Ecto neural progenitor cell (in vitro differentiated cells): ENCODE measurements at regions not wholly inside any gene's neighbourhood (a gene's known extent, or its start where the extent isn't known, plus 50 kb on each side); places are given as distances from the start of the nearest gene placed in this dataset.

ENCODE experiments used
- DNase-seq: peaks from one replicate; pipeline ENCODE4 v3.0.0-alpha.2; 2018; ENCODE audit warnings: low spot score

DNA sequence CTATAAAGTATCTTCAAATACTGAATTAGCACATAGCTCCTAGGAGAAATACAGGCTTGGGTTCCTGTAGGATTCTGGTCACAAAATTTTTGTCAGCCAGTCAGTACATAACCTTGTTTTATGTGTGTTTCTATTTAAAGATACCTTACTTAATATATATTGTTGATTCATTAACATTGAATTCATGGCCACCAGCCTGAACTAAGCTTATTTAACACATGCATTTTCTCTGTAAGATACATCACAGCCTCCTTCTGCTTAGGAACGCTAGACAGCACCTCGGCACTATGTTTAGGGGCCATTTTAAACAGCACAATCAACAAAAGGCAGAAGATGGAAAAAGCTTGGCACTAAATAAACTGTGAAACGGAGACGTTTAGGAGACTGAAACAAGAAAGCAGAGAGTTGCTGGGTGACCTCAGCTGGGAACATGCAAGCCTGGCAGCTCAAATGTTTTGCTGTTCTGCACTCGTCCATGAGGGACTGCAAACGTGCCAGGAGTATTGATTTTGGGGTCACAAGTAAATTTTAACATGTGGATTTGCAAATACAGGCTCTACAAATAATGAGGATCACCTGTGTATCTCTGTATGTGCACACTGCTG, 432.2 kb upstream of the TPM1 start:
- DNase-seq: no peak

- no peak for DNase-seq
Observed at GRCh38 chr15:62611002-62611401, 431.5 kb upstream of the TPM1 start.

DNA sequence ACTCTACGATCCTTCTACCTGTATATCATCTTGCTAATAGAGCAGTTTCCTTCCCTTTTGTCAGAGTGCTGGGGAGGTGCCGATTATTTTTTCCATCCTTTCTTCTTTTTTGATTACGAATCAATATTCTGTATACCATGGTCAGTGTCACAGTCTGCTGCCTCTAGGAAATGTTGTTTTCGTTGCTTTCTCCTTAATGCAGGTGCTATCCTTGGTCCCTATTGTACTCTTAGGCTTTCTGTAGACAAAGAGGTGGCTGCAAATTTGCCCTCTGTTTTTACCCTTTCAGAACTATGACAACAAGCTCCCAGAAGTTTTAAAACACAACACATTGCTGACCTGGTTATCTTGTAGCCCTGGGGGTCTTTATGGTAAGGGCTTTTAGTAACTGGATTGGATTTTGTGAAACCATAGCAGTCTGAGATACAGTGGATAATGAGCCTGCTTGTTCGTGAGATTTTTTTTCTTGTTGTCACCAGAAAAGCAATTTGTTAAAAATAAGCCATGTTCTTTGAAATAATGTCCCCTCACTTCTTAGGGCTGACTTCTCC, 430.3 kb upstream of the TPM1 start:
- DNase-seq: no peak

DNA sequence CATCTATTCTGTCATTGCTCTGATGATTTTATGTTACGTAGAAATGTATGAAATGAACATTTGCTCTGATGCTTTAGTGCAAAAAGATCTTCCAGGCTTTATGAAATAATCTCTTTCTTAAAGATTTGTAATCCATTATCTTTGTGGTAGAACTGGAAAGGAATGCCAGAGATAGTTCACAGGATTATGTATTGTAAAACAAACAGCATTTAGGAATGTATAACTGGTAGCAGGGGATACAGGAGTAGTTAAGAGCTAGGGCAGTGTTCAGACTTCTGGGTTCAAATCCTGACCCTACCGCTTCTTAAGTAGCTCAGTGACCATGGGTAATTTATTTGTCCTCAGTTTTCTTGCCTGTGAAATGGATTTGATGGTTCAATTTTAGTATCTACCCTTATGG, 429.8 kb upstream of the TPM1 start:
- DNase-seq: no peak

- no peak for DNase-seq
Observed at GRCh38 chr15:62616746-62617145, 425.8 kb upstream of the TPM1 start.

DNA sequence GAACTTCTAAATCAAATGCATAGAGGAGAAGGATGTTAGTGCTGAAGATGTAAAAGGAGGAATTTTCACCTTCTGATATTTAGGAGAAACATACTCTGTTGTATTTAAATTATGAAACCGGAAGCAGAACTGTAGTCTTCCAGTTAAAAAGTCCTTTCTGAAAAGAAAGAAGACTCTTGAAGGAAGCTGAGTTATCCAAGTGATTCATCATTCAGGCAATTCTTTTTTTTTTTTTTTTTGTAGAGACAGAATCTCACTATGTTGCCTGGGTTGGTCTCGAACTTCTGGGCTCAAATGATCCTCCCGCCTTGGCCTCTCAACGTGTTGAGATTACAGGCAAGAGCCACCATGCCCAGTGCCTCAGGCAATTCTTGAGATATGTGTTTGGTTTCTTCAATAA, 424.8 kb upstream of the TPM1 start:
- DNase-seq: no peak

GRCh38 chr15:62618432-62618831, 424.1 kb upstream of the TPM1 start:
- no peak for DNase-seq

DNA sequence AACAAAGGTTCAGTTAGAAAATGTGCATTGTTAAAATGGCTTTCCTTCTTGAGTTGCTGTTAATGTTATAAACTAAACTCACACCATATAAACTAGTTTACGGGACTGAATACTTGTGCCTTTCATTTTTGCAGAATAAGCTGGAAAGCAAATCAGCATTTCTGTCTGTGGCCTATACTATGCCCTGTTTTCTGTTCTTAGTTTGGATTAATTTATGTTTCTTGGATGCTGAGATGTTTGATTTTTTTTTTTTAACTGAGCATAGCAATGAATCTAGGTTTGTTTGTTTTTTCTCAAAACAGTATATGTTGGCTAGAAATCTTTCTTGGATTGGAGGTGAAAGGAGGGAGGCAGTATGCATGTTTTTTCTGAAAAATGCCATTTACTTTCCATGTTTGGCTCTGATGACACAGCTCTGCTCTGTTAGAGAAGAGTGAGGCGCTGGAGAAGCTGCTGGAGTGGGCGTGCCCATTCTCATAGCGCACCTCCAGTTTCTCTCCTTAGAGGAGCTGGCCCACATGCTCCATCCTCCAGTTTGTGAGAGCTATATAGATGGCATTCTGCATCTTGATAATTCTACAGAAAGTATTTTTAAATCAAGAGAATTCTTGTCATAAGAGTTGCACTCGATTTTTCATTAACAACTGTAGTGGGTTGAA, 423.6 kb upstream of the TPM1 start:
- no peak for DNase-seq

DNA sequence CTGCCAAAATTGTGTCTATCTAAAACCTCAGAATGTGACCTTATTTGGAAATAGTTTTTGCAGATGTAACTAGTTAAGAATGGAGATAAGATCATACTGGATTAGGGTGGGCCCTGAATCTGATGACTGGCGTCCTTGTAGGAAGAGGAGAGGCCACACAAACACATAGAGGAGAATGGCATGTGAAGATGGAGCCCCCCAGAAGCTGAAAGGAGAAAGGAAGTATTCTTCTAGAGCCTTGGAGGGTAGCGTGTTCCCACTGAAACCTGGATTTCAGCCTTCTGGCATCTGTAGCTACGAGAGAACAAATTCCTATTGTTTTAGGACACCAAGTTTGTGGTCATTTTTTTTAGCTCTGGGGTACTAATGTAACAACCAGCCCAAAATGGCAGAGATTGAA, 423.0 kb upstream of the TPM1 start:
- DNase-seq: no peak

- DNase-seq: no peak
Observed at GRCh38 chr15:62622775-62623174, 419.8 kb upstream of the TPM1 start.

GRCh38 chr15:62624547-62625378, 417.8 kb upstream of the TPM1 start:
- DNase-seq: no peak

DNA sequence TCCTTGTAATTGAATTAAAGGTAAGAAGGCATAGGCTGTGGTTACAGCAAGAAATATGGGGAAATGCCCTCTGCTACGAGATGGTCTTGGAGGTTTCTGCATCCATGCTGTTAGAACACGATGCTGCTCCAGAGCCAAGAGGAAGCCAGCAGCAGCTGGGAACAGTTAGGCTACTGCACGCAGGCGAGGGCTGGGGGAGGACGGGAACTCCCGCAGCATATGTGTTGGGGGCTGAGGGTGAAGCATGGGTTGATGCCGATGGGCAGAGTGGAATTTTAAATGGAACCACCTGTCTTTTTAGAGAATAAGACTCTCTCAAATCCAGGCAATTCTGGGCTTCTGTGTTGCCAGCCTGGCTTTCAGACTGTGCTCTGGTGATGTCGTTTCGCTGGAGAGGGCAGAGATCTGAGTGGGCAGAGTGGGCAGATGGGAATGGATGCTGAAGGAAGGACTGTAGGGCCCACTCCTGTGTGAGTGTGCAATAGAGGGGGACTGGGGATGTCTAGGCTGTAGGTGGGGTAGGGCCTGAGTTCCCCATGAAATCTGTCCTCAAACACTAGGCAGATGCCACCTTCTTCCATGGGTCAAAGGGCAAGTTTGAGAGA, 417.0 kb upstream of the TPM1 start:
- DNase-seq: no peak

DNA sequence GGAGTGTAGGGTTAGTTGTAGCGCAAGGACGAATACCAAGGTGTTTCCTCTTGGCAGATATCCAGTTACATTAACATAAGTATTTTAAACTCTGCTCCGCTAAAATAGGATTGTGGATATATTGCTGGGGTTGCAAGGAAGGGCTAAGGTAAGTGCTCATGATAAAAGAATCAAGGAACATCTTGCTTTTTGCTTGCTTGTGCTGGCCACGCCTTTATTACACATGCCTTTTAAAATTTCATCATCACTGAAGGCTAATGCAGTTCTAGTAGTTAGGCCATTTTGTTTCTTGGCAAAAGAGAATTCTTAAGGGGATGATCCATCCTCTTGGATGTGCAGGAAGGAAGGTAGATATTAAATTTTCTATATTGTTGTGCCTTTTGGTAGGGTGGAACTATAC, 415.6 kb upstream of the TPM1 start:
- DNase-seq: no peak

DNA sequence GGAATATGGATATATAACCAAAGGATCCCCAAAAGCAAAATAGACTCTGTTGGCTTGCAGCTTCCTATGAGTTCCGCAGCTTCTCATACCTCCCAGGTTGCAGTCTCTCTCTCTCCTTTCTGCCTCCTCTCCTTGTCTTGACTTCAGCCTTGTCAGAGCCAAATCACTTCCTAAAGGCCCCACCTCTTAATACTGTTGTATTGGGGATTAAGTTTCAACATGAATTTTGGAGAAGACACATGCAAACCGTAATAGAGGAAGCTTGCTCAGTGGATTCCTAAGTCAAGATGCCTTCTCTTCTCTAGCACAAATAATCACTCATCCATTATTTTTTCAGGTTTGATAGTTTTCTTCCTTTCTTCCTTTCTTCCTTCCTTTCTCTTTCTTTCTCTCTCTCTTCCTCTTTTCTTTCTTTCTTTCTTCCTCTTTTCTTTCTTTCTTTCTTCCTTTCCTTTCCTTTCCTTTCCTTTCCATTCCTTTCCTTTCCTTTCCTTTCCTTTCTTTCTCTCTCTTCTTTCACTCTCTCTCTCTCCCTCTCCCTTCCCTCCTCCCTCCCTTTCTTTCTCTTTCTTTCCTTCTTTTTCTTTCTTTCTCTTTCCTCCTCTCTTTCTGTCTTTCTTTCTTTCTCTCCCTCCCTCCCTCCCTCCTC, 411.3 kb upstream of the TPM1 start:
- DNase-seq: no peak

DNA sequence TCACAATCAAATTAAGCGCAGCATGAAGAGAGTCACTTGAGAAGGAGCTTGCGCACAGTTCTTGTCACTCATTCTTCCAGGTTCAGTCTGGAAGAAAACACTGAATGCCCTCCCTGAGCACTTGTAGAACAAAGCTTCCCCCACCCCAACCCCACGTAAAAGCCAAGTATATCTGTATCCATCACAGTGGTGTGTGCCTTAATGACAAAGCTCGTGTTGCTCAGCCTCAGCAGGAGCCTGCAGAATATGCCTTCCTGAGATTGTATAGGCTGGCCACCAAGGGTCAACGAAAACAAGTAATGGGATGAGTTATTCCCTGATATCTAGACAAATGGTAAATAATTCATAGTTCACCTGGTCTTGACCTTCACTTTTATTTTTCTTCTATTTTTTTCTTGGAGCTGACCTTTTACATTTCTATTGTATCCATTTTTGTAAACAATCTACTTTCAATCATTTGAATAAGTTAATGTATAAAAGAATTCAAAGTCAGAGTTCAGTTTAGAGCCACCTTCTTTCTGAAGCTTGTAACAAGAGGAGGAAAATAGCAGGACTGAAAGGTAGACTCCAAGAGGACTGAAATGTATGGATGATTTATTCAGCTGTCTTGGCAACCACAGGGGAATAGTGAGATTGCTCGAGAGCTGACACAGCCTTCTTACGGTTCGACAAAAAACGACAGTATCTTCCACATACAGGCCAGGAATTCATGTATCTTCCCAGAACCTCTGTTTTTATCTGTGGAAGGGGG, 405.5 kb upstream of the TPM1 start:
- no peak for DNase-seq

- no peak for DNase-seq
Observed at GRCh38 chr15:62637574-62637897, 405.0 kb upstream of the TPM1 start.

GRCh38 chr15:62637950-62638619, 404.5 kb upstream of the TPM1 start:
- DNase-seq: no peak

GRCh38 chr15:62639432-62639831, 403.1 kb upstream of the TPM1 start:
- no peak for DNase-seq

- no peak for DNase-seq
Observed at GRCh38 chr15:62639906-62640605, 402.5 kb upstream of the TPM1 start.

DNA sequence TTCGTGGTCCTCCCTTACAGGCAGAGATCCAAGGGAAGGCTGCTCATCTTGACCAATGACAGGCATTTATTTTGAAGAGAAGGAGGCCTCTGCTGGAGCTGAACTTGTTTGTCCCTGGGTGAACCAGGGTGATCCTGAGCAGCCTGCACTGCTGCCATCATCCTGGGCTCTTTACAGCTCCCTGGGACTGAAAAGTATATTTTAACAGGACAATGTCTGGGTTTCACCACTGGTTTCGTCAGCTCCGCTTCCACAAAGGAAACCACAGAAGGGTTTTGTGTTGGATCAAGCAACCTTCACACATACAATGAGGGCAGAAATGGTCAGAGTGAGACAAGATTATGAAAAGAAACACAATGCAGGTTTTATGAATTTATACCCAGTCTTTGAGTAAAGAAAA, 400.7 kb upstream of the TPM1 start:
- DNase-seq: no peak
